ENCODE measurements at regions not wholly inside any gene's neighbourhood (a gene's known extent, or its start where the extent isn't known, plus 50 kb on each side); places are given as distances from the start of the nearest gene placed in this dataset.

- no peak for TF ChIP-seq POLR2A (IDR thresholded peaks at IDR 0.05; ENCODE audit: low read depth, low read length)
- TF ChIP-seq TAF1 (IDR thresholded peaks at IDR 0.05; ENCODE audit: low read depth, low read length): no peak
- TF ChIP-seq POLR2AphosphoS5 (IDR thresholded peaks at IDR 0.05; ENCODE audit: low read depth, low read length): no peak
- no peak for TF ChIP-seq SPI1 (IDR thresholded peaks at IDR 0.05; ENCODE audit: low read depth, low read length)
- TF ChIP-seq POU2F2 (IDR thresholded peaks at IDR 0.05; ENCODE audit: low read depth, low read length): no peak
- no peak for TF ChIP-seq PAX5 (IDR thresholded peaks at IDR 0.05; ENCODE audit: insufficient read depth, low read length, severe bottlenecking)
Observed at GRCh38 chr14:98571104-98571503, 700.9 kb downstream of the BCL11B start.

Data from GM12891 (cell line).